ENCODE measurements at regions not wholly inside any gene's neighbourhood (a gene's known extent, or its start where the extent isn't known, plus 50 kb on each side); places are given as distances from the start of the nearest gene placed in this dataset.

DNA sequence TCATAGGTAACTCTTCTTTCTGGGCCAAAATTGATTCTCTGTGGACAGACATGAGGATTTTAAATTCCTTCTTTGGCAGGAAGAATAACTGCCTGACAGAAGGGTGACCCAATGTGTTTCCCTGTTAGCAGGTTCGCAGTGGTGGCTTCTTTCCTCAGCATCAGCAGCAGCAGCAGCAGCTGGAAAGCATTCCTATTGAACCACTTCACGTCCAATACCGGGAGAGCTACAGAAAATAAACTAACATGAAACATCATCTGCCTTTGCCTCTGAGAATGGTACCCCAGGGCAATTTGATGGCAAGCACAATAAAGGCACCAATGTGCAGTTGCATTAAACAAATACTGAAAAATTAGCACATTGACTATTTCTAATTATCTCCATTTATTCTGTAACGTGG lies 214.5 kb downstream of the TMEM167A start:
- TF ChIP-seq, protein P1, sequence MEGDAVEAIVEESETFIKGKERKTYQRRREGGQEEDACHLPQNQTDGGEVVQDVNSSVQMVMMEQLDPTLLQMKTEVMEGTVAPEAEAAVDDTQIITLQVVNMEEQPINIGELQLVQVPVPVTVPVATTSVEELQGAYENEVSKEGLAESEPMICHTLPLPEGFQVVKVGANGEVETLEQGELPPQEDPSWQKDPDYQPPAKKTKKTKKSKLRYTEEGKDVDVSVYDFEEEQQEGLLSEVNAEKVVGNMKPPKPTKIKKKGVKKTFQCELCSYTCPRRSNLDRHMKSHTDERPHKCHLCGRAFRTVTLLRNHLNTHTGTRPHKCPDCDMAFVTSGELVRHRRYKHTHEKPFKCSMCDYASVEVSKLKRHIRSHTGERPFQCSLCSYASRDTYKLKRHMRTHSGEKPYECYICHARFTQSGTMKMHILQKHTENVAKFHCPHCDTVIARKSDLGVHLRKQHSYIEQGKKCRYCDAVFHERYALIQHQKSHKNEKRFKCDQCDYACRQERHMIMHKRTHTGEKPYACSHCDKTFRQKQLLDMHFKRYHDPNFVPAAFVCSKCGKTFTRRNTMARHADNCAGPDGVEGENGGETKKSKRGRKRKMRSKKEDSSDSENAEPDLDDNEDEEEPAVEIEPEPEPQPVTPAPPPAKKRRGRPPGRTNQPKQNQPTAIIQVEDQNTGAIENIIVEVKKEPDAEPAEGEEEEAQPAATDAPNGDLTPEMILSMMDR (IDR thresholded peaks at IDR 0.05; ENCODE audit: control extremely low read depth in 1 of 3, insufficient read depth in 1 of 3, low read depth in 1 of 3, low read length in 3 of 3) = no peak
- TF ChIP-seq EZH2 (IDR thresholded peaks at IDR 0.05; ENCODE audit: low read depth, low read length, severe bottlenecking) = no peak
- no peak for TF ChIP-seq POLR2A (IDR thresholded peaks at IDR 0.05; ENCODE audit: control extremely low read depth in 1 of 2, low read depth in 2 of 2, low read length in 2 of 2)
- TF ChIP-seq PHF8 (conservative IDR thresholded peaks at IDR 0.05; ENCODE audit: low read depth, low read length) = no peak
- TF ChIP-seq HDAC6 (IDR thresholded peaks at IDR 0.05; ENCODE audit: low read depth, low read length) = no peak
- no peak for TF ChIP-seq SRF (IDR thresholded peaks at IDR 0.05; ENCODE audit: low read depth, low read length)
- TF ChIP-seq EP300 (IDR thresholded peaks at IDR 0.05; ENCODE audit: borderline replicate concordance in 1 of 2, low read depth in 2 of 2, low read length in 2 of 2) = no peak
- TF ChIP-seq SIN3A (conservative IDR thresholded peaks at IDR 0.05 in 1 of 2, IDR thresholded peaks at IDR 0.05 in 1 of 2; ENCODE audit: low read depth in 1 of 2, low read length in 2 of 2) = no peak
- TF ChIP-seq POLR2AphosphoS5 (IDR thresholded peaks at IDR 0.05; ENCODE audit: low read depth, low read length) = no peak
- TF ChIP-seq SP1 (IDR thresholded peaks at IDR 0.05; ENCODE audit: low read depth, low read length) = no peak
- TF ChIP-seq TBP (IDR thresholded peaks at IDR 0.05; ENCODE audit: low read depth, low read length) = no peak
- no peak for TF ChIP-seq JUN (IDR thresholded peaks at IDR 0.05; ENCODE audit: low read depth, low read length)
- TF ChIP-seq EGR1 (IDR thresholded peaks at IDR 0.05; ENCODE audit: borderline replicate concordance, low read depth, low read length) = no peak
- TF ChIP-seq, protein P2, sequence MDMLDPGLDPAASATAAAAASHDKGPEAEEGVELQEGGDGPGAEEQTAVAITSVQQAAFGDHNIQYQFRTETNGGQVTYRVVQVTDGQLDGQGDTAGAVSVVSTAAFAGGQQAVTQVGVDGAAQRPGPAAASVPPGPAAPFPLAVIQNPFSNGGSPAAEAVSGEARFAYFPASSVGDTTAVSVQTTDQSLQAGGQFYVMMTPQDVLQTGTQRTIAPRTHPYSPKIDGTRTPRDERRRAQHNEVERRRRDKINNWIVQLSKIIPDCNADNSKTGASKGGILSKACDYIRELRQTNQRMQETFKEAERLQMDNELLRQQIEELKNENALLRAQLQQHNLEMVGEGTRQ (IDR thresholded peaks at IDR 0.05; ENCODE audit: low read length) = no peak

All from H1 (cell line).